ENCODE measurements at regions not wholly inside any gene's neighbourhood (a gene's known extent, or its start where the extent isn't known, plus 50 kb on each side); places are given as distances from the start of the nearest gene placed in this dataset.
"Not testable (repeated sequence)": the region's sequence is repeated elsewhere in the genome, so short reads cannot be mapped to it uniquely, and the experiment has no call there.

- TF ChIP-seq SIN3A (IDR thresholded peaks at IDR 0.05; ENCODE audit: low read depth) = no peak
- TF ChIP-seq POLR2A (IDR thresholded peaks at IDR 0.05; ENCODE audit: borderline replicate concordance, extremely low read depth, insufficient read depth, insufficient read length) = no peak
- no peak for TF ChIP-seq POLR2AphosphoS5 (IDR thresholded peaks at IDR 0.05; ENCODE audit: low read depth, low read length)
- TF ChIP-seq SP1 (IDR thresholded peaks at IDR 0.05; ENCODE audit: low read depth) = no peak
- no peak for TF ChIP-seq ATF3 (IDR thresholded peaks at IDR 0.05)
- no peak for TF ChIP-seq CBX3 (IDR thresholded peaks at IDR 0.05; ENCODE audit: low read depth)
- no peak for TF ChIP-seq REST (IDR thresholded peaks at IDR 0.05; ENCODE audit: low read depth)
- TF ChIP-seq EGR1 (IDR thresholded peaks at IDR 0.05; ENCODE audit: low read depth) = no peak
Observed at GRCh38 chr2:10230499-10230898, 72.2 kb upstream of the HPCAL1 start (continued).

GRCh38 chr2:10230921-10231320, 71.8 kb upstream of the HPCAL1 start:
- H2AFZ ChIP-seq (ENCODE audit: low read depth, low read length, poor library complexity, severe bottlenecking); BruUV-seq (replicated peaks); DNase-seq (ENCODE audit: low read depth, low spot score); intact Hi-C loops (cut with micrococcal nuclease); CTCF ChIA-PET; RAD21 ChIA-PET (ENCODE audit: low non-redundant PET in 1 of 2, low total read pairs in 2 of 2, uncharacterized antibody in 2 of 2, unreplicated experiment in 2 of 2); H4K20me1 ChIP-seq (ENCODE audit: insufficient read depth); H3K9ac ChIP-seq (ENCODE audit: low read length); POLR2A ChIA-PET; H3K4me2 ChIP-seq (ENCODE audit: low read length); H3K9me2 ChIP-seq (ENCODE audit: insufficient read depth); H3K27me3 ChIP-seq (ENCODE audit: insufficient read depth, low read length); H3K79me2 ChIP-seq (ENCODE audit: insufficient read depth, low read length); H3K4me3 ChIP-seq (replicated peaks in 1 of 2; ENCODE audit: low read depth in 1 of 2, low read length in 2 of 2); H3K9me3 ChIP-seq (ENCODE audit: control insufficient read depth in 1 of 2, insufficient read depth in 1 of 2, low read depth in 1 of 2, low read length in 2 of 2); H3K27ac ChIP-seq (ENCODE audit: low read depth, low read length); H3K36me3 ChIP-seq (ENCODE audit: control insufficient read depth in 1 of 2, insufficient read depth in 2 of 2, low read length in 2 of 2); H3K4me1 ChIP-seq (ENCODE audit: control insufficient read depth in 1 of 2, insufficient read depth in 2 of 2, low read length in 2 of 2); ATAC-seq: not testable (repeated sequence)
